OCI-LY7 (cell line): ENCODE measurements at regions not wholly inside any gene's neighbourhood (a gene's known extent, or its start where the extent isn't known, plus 50 kb on each side); places are given as distances from the start of the nearest gene placed in this dataset.

Experiments used
- BruUV-seq: library from RNA; stranded (reverse); fragments of 400-500 nt; replicated peaks from 2 replicates; lab custom pipeline; 2021; lab: Mats Ljungman, UMichigan
- CTCF ChIA-PET: fragments of 300-600 bp; sonication (Branson Sonifier 250); formaldehyde crosslinking; loops from one replicate; lab custom pipeline; 2022; ENCODE audit warnings: antibody characterized with exemption; ENCODE audit not compliant: unreplicated experiment; lab: Charles Lee
- POLR2A ChIA-PET: fragments of 300-600 bp; sonication (Branson Sonifier 250); formaldehyde crosslinking; loops from one replicate; lab custom pipeline; 2022; ENCODE audit warnings: antibody characterized with exemption; lab: Charles Lee
- DNase-seq: peaks from one replicate; pipeline ENCODE4 v3.0.0-alpha.2; 2015; ENCODE audit warnings: low spot score
- H2AFZ ChIP-seq: fragments of 200-600 bp; sonication (generic), shearing (Covaris generic); 2 replicates; pipeline ENCODE4 v1.6.1; 2014; ENCODE audit warnings: mild to moderate bottlenecking, antibody characterized with exemption, low read length, moderate library complexity
- H3K27ac ChIP-seq: fragments of 200-600 bp; sonication (generic); 2 replicates; pipeline ENCODE4 v1.5.1; 2014; ENCODE audit warnings: mixed run types, low read depth, mild to moderate bottlenecking, moderate library complexity, low read length, inconsistent platforms; ENCODE audit not compliant: poor library complexity, severe bottlenecking
- H3K36me3 ChIP-seq: fragments of 200-600 bp; sonication (generic); 2 replicates; pipeline ENCODE4 v1.6.1; 2014; ENCODE audit warnings: mild to moderate bottlenecking, antibody characterized with exemption, low read length, moderate library complexity, mixed read lengths; ENCODE audit not compliant: insufficient read depth
- H3K4me1 ChIP-seq: fragments of 200-600 bp; sonication (generic); 2 replicates; pipeline ENCODE4 v1.5.1; 2014; ENCODE audit warnings: mild to moderate bottlenecking, low read length; ENCODE audit not compliant: insufficient read depth, poor library complexity, severe bottlenecking
- H3K4me2 ChIP-seq: fragments of 200-600 bp; sonication (generic); 2 replicates; pipeline ENCODE4 v1.6.1; 2014; ENCODE audit warnings: mild to moderate bottlenecking, low read length
- H3K4me3 ChIP-seq: fragments of 200-600 bp; sonication (generic); 2 replicates; pipeline ENCODE4 v1.5.1; 2014; ENCODE audit warnings: mild to moderate bottlenecking, low read depth, low read length; ENCODE audit not compliant: poor library complexity, severe bottlenecking
- H3K79me2 ChIP-seq: fragments of 200-600 bp; sonication (generic); 2 replicates; pipeline ENCODE4 v1.6.1; 2016; ENCODE audit warnings: low read depth, mild to moderate bottlenecking, low read length, moderate library complexity, mixed read lengths; ENCODE audit not compliant: insufficient read depth
- H3K9me2 ChIP-seq: fragments of 200-600 bp; sonication (generic); 2 replicates; pipeline ENCODE4 v1.6.1; 2016; ENCODE audit warnings: mild to moderate bottlenecking, low read length, mixed read lengths; ENCODE audit not compliant: insufficient read depth
- H3K9me3 ChIP-seq: fragments of 200-600 bp; sonication (generic); 2 replicates; pipeline ENCODE4 v1.6.1; 2014; ENCODE audit warnings: mild to moderate bottlenecking, mixed run types, low read length, mixed read lengths
- H4K20me1 ChIP-seq: fragments of 200-600 bp; sonication (generic); 2 replicates; pipeline ENCODE4 v1.6.1; 2014; ENCODE audit warnings: mild to moderate bottlenecking, antibody characterized with exemption, low read length, moderate library complexity, mixed read lengths; ENCODE audit not compliant: insufficient read depth
- EZH2phosphoT487 ChIP-seq: fragments of 200-600 bp; sonication (generic); IDR thresholded peaks from 2 replicates; pipeline ENCODE4 v1.6.1; 2018; ENCODE audit warnings: low read depth, borderline replicate concordance, mild to moderate bottlenecking, mixed run types, antibody characterized with exemption, low read length, moderate library complexity, mixed read lengths
- intact Hi-C: fragments of 100-400 bp; cut with micrococcal nuclease; formaldehyde crosslinking; loops from one replicate; pipeline ENCODE4 v1.10.0; 2022; ENCODE audit not compliant: unreplicated experiment
- TF ChIP-seq, protein P1 (sequence below): fragments of 200-600 bp; sonication (generic); conservative IDR thresholded peaks from 2 replicates; pipeline ENCODE4 v1.5.1; 2014; ENCODE audit warnings: mild to moderate bottlenecking, antibody characterized with exemption, low read length, moderate library complexity, mixed read lengths

DNA sequence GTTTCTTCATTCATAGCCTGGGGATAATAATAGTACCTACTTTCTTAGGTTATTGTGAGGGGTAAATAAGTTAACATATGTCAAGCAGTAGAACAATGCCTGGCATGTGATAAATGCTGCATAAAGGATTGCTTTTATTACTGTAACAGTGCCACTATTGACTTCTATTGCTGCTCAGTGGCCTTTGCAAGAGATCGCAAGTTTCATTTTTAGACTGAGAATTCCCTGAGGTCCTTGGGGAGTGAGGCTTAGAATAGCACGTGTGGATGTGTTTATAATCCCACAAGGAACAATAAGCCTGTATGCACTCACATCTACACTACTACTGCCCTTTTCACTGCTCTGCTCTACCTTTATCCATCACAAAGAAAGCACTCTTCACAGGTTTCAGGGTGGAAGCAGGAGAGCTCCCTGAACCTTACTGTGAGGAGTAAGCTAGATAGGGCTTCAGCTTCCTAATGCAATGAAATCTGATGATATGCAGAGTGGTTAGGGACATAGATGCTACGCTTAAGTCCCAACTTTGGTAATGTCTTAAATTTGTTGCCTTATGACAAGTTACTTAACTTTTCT, 302.6 kb downstream of the SNAPC1 start:
- CTCF ChIA-PET = no interaction called here
- intact Hi-C loops = no loop called here
- no peaks in the 10 kb centered on the region for H3K9me2 ChIP-seq

DNA sequence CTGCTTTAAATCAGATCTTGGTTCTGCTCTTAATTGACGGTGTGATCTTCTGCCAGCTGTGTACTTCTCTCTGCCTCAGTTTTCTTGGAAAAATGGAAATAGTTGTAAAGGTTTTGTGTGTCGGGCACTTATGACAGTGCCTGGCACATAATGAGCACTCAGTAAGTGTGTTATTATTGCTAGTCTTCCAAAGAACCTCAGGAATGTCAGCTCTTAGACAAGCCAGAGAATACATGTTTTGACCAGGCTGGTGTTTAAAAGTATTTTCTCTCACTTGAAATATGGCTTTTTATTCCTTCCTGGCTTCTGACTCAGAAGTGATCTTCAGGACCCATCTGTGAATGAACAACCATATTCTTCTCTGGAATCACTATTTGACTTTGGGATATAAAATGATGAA, 304.1 kb downstream of the SNAPC1 start:
- Histone ChIP-seq H4K20me1 (no peaks in the 10 kb centered on the region), H3K27ac (no peak overlapping the region), H3K36me3 (no peaks in the 10 kb centered on the region), H2AFZ (no peak overlapping the region), H3K4me2 (no peak overlapping the region), H3K4me3 (no peak overlapping the region), H3K9me2 (no peaks in the 10 kb centered on the region), H3K79me2 (no peaks in the 10 kb centered on the region), H3K9me3 (no peaks in the 10 kb centered on the region), H3K4me1 (peaks cover 19% of the 10 kb centered on the region)
- BruUV-seq = no TSS peak
- TF ChIP-seq, protein P1, sequence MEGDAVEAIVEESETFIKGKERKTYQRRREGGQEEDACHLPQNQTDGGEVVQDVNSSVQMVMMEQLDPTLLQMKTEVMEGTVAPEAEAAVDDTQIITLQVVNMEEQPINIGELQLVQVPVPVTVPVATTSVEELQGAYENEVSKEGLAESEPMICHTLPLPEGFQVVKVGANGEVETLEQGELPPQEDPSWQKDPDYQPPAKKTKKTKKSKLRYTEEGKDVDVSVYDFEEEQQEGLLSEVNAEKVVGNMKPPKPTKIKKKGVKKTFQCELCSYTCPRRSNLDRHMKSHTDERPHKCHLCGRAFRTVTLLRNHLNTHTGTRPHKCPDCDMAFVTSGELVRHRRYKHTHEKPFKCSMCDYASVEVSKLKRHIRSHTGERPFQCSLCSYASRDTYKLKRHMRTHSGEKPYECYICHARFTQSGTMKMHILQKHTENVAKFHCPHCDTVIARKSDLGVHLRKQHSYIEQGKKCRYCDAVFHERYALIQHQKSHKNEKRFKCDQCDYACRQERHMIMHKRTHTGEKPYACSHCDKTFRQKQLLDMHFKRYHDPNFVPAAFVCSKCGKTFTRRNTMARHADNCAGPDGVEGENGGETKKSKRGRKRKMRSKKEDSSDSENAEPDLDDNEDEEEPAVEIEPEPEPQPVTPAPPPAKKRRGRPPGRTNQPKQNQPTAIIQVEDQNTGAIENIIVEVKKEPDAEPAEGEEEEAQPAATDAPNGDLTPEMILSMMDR = no peak
- no peak for TF ChIP-seq EZH2phosphoT487
- ChIA-PET POLR2A (interaction anchor here (0.6 to 4.6 kb wide), 3 partner anchors 11 to 303 kb away, joined by 3 to 29 read pairs (median 8); no protein-coding TSS in a partner anchor), CTCF (interaction anchor here (2.0 kb wide), 1 partner anchor 11 kb away, joined by 6 read pairs; no protein-coding TSS in a partner anchor)
- intact Hi-C loops = no loop called here
- no peak for DNase-seq

More for the DNA sequence above, 302.6 kb downstream of the SNAPC1 start:
- Histone ChIP-seq H2AFZ (no peak overlapping the region), H4K20me1 (no peaks in the 10 kb centered on the region), H3K27ac (no peak overlapping the region), H3K4me2 (no peak overlapping the region), H3K79me2 (no peaks in the 10 kb centered on the region), H3K4me3 (no peak overlapping the region), H3K36me3 (no peaks in the 10 kb centered on the region), H3K9me3 (no peaks in the 10 kb centered on the region), H3K4me1 (peaks cover 20% of the 10 kb centered on the region)
- TF ChIP-seq EZH2phosphoT487 = no peak
- TF ChIP-seq, protein P1 = no peak
- BruUV-seq = no TSS peak
- no peak for DNase-seq
- POLR2A ChIA-PET = interaction anchor here (0.8 to 4.6 kb wide), 5 partner anchors 13 to 27 kb away, joined by 3 to 29 read pairs (median 5); no protein-coding TSS in a partner anchor

DNA sequence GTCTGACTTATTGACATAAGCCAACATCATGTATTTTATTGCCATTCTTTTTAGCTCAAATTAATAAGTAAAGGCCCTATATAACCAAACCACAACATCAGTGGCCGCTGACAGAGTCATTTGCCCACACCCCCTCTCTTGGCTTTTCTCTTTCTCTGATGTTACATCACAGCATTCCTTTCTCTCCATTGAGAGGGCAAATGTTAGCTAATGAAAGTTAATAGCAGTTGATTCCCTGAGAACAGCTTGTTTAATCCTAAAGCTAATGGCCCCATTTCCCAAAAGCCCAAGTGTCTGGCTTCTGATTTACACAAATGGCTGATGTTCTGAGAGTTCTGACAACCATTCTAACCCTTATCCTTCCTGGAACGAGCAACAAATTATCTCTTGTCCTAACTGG, 308.8 kb downstream of the SNAPC1 start:
- H3K9me3 ChIP-seq = no peaks in the 10 kb centered on the region
- no peak overlapping the region for H3K4me2 ChIP-seq
- no peaks in the 10 kb centered on the region for H3K4me1 ChIP-seq
- CTCF ChIA-PET = no interaction called here
- H2AFZ ChIP-seq = no peak overlapping the region
- H3K4me3 ChIP-seq = no peak overlapping the region
- no peak overlapping the region for H3K27ac ChIP-seq
- BruUV-seq = no TSS peak
- H4K20me1 ChIP-seq = no peaks in the 10 kb centered on the region
- POLR2A ChIA-PET = interaction anchor here (0.6 to 2.0 kb wide), 4 partner anchors 9 to 17 kb away, joined by 4 to 10 read pairs (median 4); no protein-coding TSS in a partner anchor
- TF ChIP-seq EZH2phosphoT487 = no peak
- TF ChIP-seq, protein P1 = no peak
- no peaks in the 10 kb centered on the region for H3K79me2 ChIP-seq
- H3K36me3 ChIP-seq = no peaks in the 10 kb centered on the region
- DNase-seq = no peak
- H3K9me2 ChIP-seq = no peaks in the 10 kb centered on the region
- intact Hi-C loops = no loop called here
